ENCODE measurements at regions not wholly inside any gene's neighbourhood (a gene's known extent, or its start where the extent isn't known, plus 50 kb on each side); places are given as distances from the start of the nearest gene placed in this dataset.

DNA sequence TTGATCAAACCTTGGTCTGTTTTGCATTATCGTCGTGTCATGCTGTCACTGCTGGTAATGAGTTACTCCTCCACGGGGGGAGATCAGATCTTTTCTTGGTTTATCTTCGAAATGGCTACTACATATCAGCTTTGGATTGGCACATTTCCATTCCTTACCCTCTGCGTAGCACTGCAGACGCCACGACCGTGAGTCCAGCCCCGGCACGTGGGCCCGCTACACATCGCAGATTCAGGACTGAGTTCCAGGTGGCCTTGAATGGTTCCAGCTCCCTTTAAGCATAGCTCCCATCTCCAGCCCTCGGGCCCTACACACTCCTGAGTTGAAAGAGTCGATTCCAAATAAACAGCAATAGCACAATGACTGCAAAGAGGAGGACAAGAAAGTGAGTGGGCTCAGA, 238.6 kb upstream of the PFKP start:
- no peaks in the 10 kb centered on the region for H3K79me2 ChIP-seq (ENCODE audit: control insufficient read depth, insufficient read depth, low read length)
- no peak for ATAC-seq (ENCODE audit: low read depth)

DNA sequence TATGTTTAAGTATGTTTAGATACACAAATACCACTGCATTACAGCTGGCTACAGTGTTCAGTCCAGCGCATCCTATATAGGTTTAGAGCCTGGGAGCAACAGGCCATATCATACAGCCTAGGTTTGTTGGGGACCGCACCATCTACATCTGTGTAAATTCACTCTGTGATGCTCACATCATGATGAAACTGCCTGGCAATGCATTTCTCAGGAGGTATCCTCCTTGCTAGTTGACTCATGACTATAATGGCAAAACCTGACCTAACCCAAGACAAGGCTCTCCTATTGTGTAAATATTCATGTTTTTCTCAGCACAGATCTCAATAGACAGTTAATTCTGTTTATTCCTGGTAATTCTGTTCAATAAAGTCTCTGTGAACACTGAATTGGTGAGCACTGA, 240.7 kb upstream of the PFKP start:
- Mint-ChIP-seq H3K4me3 (no peak overlapping the region), H3K4me1 (no peaks in the 10 kb centered on the region), H3K9me3 (ENCODE audit: insufficient read depth) (no peaks in the 10 kb centered on the region), H3K27me3 (peaks cover 12% of the 10 kb centered on the region), H3K27ac (no peak overlapping the region)
- H2AFZ ChIP-seq (ENCODE audit: insufficient read depth, low read depth, low read length, poor library complexity, severe bottlenecking): no peak overlapping the region
- no peaks in the 10 kb centered on the region for H3K4me1 ChIP-seq (ENCODE audit: control insufficient read depth in 2 of 2, insufficient read depth in 2 of 2, low read length in 2 of 2)
- intact Hi-C loops (cut with micrococcal nuclease): no loop called here
- no peaks in the 10 kb centered on the region for H4K20me1 ChIP-seq (ENCODE audit: control insufficient read depth, insufficient read depth, low read length, poor library complexity, severe bottlenecking)
- H3K27me3 ChIP-seq (replicated peaks in 1 of 4; ENCODE audit: control extremely low read depth in 1 of 4, control insufficient read depth in 3 of 4, insufficient read depth in 4 of 4, low read length in 3 of 4): peaks cover 0 to 6% (median 0%) of the 10 kb centered on the region in 4 experiments
- no peak overlapping the region for H3K4me2 ChIP-seq (replicated peaks; ENCODE audit: low read depth, low read length, poor library complexity, severe bottlenecking)
- H3K27ac ChIP-seq (ENCODE audit: low read length in 2 of 2): no peak overlapping the region
- H3K9me3 ChIP-seq (ENCODE audit: control extremely low read depth in 1 of 3, control insufficient read depth in 2 of 3, insufficient read depth in 1 of 3, low read length in 2 of 3): no peaks in the 10 kb centered on the region
- no peaks in the 10 kb centered on the region for H3K79me2 ChIP-seq (ENCODE audit: control insufficient read depth, insufficient read depth, low read length)
- DNase-seq (no peak), ATAC-seq (ENCODE audit: low read depth) (no peak)
- WGBS (ENCODE audit: insufficient coverage): 0% methylated on average over 1 of the region's 2 CpGs
- ChIA-PET POLR2A (no interaction called here), CTCF (no interaction called here)
- H3K36me3 ChIP-seq (replicated peaks in 1 of 2; ENCODE audit: control extremely low read depth in 1 of 2, control insufficient read depth in 1 of 2, extremely low read depth in 1 of 2, insufficient read depth in 2 of 2, low read length in 1 of 2): no peaks in the 10 kb centered on the region
- TF ChIP-seq, protein P1, sequence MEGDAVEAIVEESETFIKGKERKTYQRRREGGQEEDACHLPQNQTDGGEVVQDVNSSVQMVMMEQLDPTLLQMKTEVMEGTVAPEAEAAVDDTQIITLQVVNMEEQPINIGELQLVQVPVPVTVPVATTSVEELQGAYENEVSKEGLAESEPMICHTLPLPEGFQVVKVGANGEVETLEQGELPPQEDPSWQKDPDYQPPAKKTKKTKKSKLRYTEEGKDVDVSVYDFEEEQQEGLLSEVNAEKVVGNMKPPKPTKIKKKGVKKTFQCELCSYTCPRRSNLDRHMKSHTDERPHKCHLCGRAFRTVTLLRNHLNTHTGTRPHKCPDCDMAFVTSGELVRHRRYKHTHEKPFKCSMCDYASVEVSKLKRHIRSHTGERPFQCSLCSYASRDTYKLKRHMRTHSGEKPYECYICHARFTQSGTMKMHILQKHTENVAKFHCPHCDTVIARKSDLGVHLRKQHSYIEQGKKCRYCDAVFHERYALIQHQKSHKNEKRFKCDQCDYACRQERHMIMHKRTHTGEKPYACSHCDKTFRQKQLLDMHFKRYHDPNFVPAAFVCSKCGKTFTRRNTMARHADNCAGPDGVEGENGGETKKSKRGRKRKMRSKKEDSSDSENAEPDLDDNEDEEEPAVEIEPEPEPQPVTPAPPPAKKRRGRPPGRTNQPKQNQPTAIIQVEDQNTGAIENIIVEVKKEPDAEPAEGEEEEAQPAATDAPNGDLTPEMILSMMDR (IDR thresholded peaks at IDR 0.05): no peak
- TF ChIP-seq EZH2 (IDR thresholded peaks at IDR 0.05; ENCODE audit: borderline replicate concordance, insufficient read depth, low read depth, low read length, poor library complexity, severe bottlenecking): no peak
- no peak overlapping the region for H3K4me3 ChIP-seq (ENCODE audit: control extremely low read depth in 1 of 5, extremely low read depth in 1 of 5, insufficient read depth in 1 of 5, low read depth in 2 of 5, low read length in 4 of 5)
- no peak overlapping the region for H3K9ac ChIP-seq (ENCODE audit: low read length)

More for the DNA sequence above, 238.6 kb upstream of the PFKP start:
- DNase-seq: no peak
- Mint-ChIP-seq H3K4me3 (no peak overlapping the region), H3K27me3 (peaks cover 17% of the 10 kb centered on the region), H3K27ac (no peak overlapping the region), H3K9me3 (ENCODE audit: insufficient read depth) (no peaks in the 10 kb centered on the region), H3K4me1 (no peaks in the 10 kb centered on the region)
- no peak overlapping the region for H3K27ac ChIP-seq (ENCODE audit: low read length in 2 of 2)
- no peaks in the 10 kb centered on the region for H3K36me3 ChIP-seq (replicated peaks in 1 of 2; ENCODE audit: control extremely low read depth in 1 of 2, control insufficient read depth in 1 of 2, extremely low read depth in 1 of 2, insufficient read depth in 2 of 2, low read length in 1 of 2)
- no peak overlapping the region for H3K9ac ChIP-seq (ENCODE audit: low read length)
- H3K27me3 ChIP-seq (replicated peaks in 1 of 4; ENCODE audit: control extremely low read depth in 1 of 4, control insufficient read depth in 3 of 4, insufficient read depth in 4 of 4, low read length in 3 of 4): peaks cover 0 to 6% (median 0%) of the 10 kb centered on the region in 4 experiments
- no peaks in the 10 kb centered on the region for H3K9me3 ChIP-seq (ENCODE audit: control extremely low read depth in 1 of 3, control insufficient read depth in 2 of 3, insufficient read depth in 1 of 3, low read length in 2 of 3)
- no peaks in the 10 kb centered on the region for H3K4me1 ChIP-seq (ENCODE audit: control insufficient read depth in 2 of 2, insufficient read depth in 2 of 2, low read length in 2 of 2)
- CTCF ChIA-PET: interaction anchor here (1.5 kb wide), 1 partner anchor 10 kb away, joined by 8 read pairs; no protein-coding TSS in a partner anchor
- intact Hi-C loops (cut with micrococcal nuclease): no loop called here
- H2AFZ ChIP-seq (ENCODE audit: insufficient read depth, low read depth, low read length, poor library complexity, severe bottlenecking): no peak overlapping the region
- WGBS (ENCODE audit: insufficient coverage): 92% methylated on average over 12 of the region's 14 CpGs
- TF ChIP-seq, protein P1 (IDR thresholded peaks at IDR 0.05): no peak
- TF ChIP-seq EZH2 (IDR thresholded peaks at IDR 0.05; ENCODE audit: borderline replicate concordance, insufficient read depth, low read depth, low read length, poor library complexity, severe bottlenecking): no peak
- POLR2A ChIA-PET: no interaction called here
- no peak overlapping the region for H3K4me2 ChIP-seq (replicated peaks; ENCODE audit: low read depth, low read length, poor library complexity, severe bottlenecking)
- no peaks in the 10 kb centered on the region for H4K20me1 ChIP-seq (ENCODE audit: control insufficient read depth, insufficient read depth, low read length, poor library complexity, severe bottlenecking)
- H3K4me3 ChIP-seq (ENCODE audit: control extremely low read depth in 1 of 5, extremely low read depth in 1 of 5, insufficient read depth in 1 of 5, low read depth in 2 of 5, low read length in 4 of 5): no peak overlapping the region

All from B cell (primary cell).